DOHH2 (cell line): ENCODE measurements at regions not wholly inside any gene's neighbourhood (a gene's known extent, or its start where the extent isn't known, plus 50 kb on each side); places are given as distances from the start of the nearest gene placed in this dataset.

Experiments used
- H3F3A ChIP-seq: fragments of 200-600 bp; sonication (generic), shearing (Covaris generic); 2 replicates; pipeline ENCODE4 v1.6.0; 2016; ENCODE audit warnings: antibody characterized with exemption, mild to moderate bottlenecking; ENCODE audit not compliant: control insufficient read depth, insufficient read depth
- H3K27ac ChIP-seq: fragments of 200-600 bp; sonication (generic); 2 replicates; pipeline ENCODE4 v1.5.1; 2014; ENCODE audit warnings: low read depth, mild to moderate bottlenecking, low read length, moderate library complexity
- H3K27me3 ChIP-seq: fragments of 200-600 bp; sonication (generic); 2 replicates; pipeline ENCODE4 v1.6.1; 2014; ENCODE audit warnings: mild to moderate bottlenecking, low read length, mixed read lengths; ENCODE audit not compliant: control insufficient read depth
- H3K36me3 ChIP-seq: fragments of 200-600 bp; sonication (generic); 2 replicates; pipeline ENCODE4 v1.6.1; 2014; ENCODE audit warnings: mild to moderate bottlenecking, low read length, moderate library complexity, mixed read lengths; ENCODE audit not compliant: control insufficient read depth
- H3K4me1 ChIP-seq: fragments of 200-600 bp; sonication (generic); 2 replicates; pipeline ENCODE4 v1.6.1; 2014; ENCODE audit warnings: mild to moderate bottlenecking, low read length, mixed read lengths; ENCODE audit not compliant: control insufficient read depth
- H3K4me2 ChIP-seq: fragments of 200-600 bp; sonication (generic); 2 replicates; pipeline ENCODE4 v1.6.0; 2014; ENCODE audit warnings: mild to moderate bottlenecking, low read length, moderate library complexity
- H3K4me3 ChIP-seq: fragments of 200-600 bp; sonication (generic); 2 replicates; pipeline ENCODE4 v1.5.1; 2014; ENCODE audit warnings: mild to moderate bottlenecking, low read length, mixed read lengths
- H3K79me2 ChIP-seq: fragments of 200-600 bp; sonication (generic); 2 replicates; pipeline ENCODE4 v1.6.1; 2014; ENCODE audit warnings: mild to moderate bottlenecking, low read length, mixed read lengths; ENCODE audit not compliant: control insufficient read depth
- H3K9me2 ChIP-seq: fragments of 200-600 bp; sonication (generic); replicated peaks from 2 replicates; pipeline ENCODE4 v1.6.1; 2014; ENCODE audit warnings: mild to moderate bottlenecking, low read length, mixed read lengths; ENCODE audit not compliant: control insufficient read depth
- H3K9me3 ChIP-seq: fragments of 200-600 bp; sonication (generic); 2 replicates; pipeline ENCODE4 v1.6.1; 2014; ENCODE audit warnings: antibody characterized with exemption, low read length, mixed read lengths; ENCODE audit not compliant: control insufficient read depth, insufficient read depth
- H4K20me1 ChIP-seq: fragments of 200-600 bp; sonication (generic); 2 replicates; pipeline ENCODE4 v1.6.0; 2014; ENCODE audit warnings: low read depth, mild to moderate bottlenecking, antibody characterized with exemption, low read length, moderate library complexity; ENCODE audit not compliant: control insufficient read depth, insufficient read depth
- EZH2phosphoT487 ChIP-seq: fragments of 200-600 bp; sonication (generic); IDR thresholded peaks from 2 replicates; pipeline ENCODE4 v1.6.1; 2017; ENCODE audit warnings: borderline replicate concordance, mild to moderate bottlenecking, antibody characterized with exemption, low read length, moderate library complexity, mixed read lengths
- TF ChIP-seq, protein P1 (sequence below): fragments of 200-600 bp; sonication (generic); IDR thresholded peaks from one replicate; pipeline ENCODE4 v1.5.1; 2014; ENCODE audit warnings: antibody characterized with exemption, mild to moderate bottlenecking, low read depth, low read length; ENCODE audit not compliant: poor library complexity, severe bottlenecking

DNA sequence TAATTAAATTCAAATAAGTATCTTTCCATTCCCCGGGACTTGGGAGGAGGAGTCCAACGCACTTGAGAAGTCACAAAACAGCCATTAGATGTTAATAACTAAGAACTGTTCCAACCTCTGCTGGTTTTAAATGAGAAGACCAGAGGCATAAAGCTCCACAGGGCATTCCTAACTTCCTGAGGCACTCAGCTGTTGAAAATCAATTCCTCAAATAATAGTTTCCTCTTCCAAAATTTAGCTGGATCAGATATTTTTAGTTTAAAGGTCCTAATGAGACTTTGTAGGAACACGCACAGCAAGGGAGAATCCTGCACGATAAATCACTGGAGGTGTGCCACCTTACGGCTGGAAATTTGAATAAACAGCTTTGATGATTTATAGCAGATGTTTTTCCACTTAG is 504.3 kb upstream of the ZFP42 start:
- Histone ChIP-seq H3K4me3 (no peak overlapping the region), H3K9me2 (no peaks in the 10 kb centered on the region), H3K27ac (no peak overlapping the region), H3F3A (no peaks in the 10 kb centered on the region), H3K9me3 (no peaks in the 10 kb centered on the region), H3K4me2 (no peak overlapping the region), H3K27me3 (no peaks in the 10 kb centered on the region), H3K4me1 (no peaks in the 10 kb centered on the region), H3K79me2 (no peaks in the 10 kb centered on the region), H4K20me1 (no peaks in the 10 kb centered on the region), H3K36me3 (no peaks in the 10 kb centered on the region)
- TF ChIP-seq, protein P1, sequence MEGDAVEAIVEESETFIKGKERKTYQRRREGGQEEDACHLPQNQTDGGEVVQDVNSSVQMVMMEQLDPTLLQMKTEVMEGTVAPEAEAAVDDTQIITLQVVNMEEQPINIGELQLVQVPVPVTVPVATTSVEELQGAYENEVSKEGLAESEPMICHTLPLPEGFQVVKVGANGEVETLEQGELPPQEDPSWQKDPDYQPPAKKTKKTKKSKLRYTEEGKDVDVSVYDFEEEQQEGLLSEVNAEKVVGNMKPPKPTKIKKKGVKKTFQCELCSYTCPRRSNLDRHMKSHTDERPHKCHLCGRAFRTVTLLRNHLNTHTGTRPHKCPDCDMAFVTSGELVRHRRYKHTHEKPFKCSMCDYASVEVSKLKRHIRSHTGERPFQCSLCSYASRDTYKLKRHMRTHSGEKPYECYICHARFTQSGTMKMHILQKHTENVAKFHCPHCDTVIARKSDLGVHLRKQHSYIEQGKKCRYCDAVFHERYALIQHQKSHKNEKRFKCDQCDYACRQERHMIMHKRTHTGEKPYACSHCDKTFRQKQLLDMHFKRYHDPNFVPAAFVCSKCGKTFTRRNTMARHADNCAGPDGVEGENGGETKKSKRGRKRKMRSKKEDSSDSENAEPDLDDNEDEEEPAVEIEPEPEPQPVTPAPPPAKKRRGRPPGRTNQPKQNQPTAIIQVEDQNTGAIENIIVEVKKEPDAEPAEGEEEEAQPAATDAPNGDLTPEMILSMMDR, result no peak
- no peak for TF ChIP-seq EZH2phosphoT487

- Histone ChIP-seq H3K36me3 (no peaks in the 10 kb centered on the region), H3K9me2 (no peaks in the 10 kb centered on the region), H3K4me3 (no peak overlapping the region), H3K9me3 (no peaks in the 10 kb centered on the region), H3F3A (no peaks in the 10 kb centered on the region), H3K4me1 (no peaks in the 10 kb centered on the region), H3K79me2 (no peaks in the 10 kb centered on the region), H3K27ac (no peak overlapping the region), H3K4me2 (no peak overlapping the region), H4K20me1 (no peaks in the 10 kb centered on the region), H3K27me3 (no peaks in the 10 kb centered on the region)
- TF ChIP-seq, protein P1, result no peak
- no peak for TF ChIP-seq EZH2phosphoT487
Observed at GRCh38 chr4:187491959-187492358, 503.6 kb upstream of the ZFP42 start.

DNA sequence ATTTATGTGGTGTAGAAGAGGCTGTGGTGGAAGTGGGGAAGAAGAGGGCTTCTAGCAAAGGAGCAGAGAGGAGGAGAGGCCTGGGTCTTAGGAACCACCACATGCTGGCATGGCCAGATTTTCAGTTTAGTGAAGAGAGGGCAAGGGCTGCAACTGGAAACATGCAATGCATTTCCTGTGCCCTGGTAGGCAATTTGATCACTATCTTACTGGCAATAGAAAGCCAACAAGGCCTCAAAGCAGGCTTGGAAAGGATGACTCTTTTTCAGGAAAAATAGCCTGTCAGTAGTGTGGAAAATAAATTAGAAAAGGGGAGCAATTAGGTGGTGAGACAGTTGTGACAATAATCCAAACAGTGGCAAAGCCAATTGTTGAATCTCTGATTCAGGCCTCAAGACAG is 501.9 kb upstream of the ZFP42 start:
- Histone ChIP-seq H3K79me2 (no peaks in the 10 kb centered on the region), H3K4me2 (no peak overlapping the region), H4K20me1 (no peaks in the 10 kb centered on the region), H3K27me3 (no peaks in the 10 kb centered on the region), H3F3A (no peaks in the 10 kb centered on the region), H3K4me1 (no peaks in the 10 kb centered on the region), H3K9me3 (no peaks in the 10 kb centered on the region), H3K9me2 (no peaks in the 10 kb centered on the region), H3K36me3 (no peaks in the 10 kb centered on the region), H3K27ac (no peak overlapping the region), H3K4me3 (no peak overlapping the region)
- TF ChIP-seq EZH2phosphoT487, result no peak
- TF ChIP-seq, protein P1, result no peak

- no peaks in the 10 kb centered on the region for H3F3A ChIP-seq
- no peaks in the 10 kb centered on the region for H3K27me3 ChIP-seq
- H3K36me3 ChIP-seq, result no peaks in the 10 kb centered on the region
- H3K79me2 ChIP-seq, result no peaks in the 10 kb centered on the region
- TF ChIP-seq, protein P1, result no peak
- no peak for TF ChIP-seq EZH2phosphoT487
- no peaks in the 10 kb centered on the region for H4K20me1 ChIP-seq
- H3K27ac ChIP-seq, result no peak overlapping the region
- H3K4me2 ChIP-seq, result no peak overlapping the region
- no peaks in the 10 kb centered on the region for H3K9me2 ChIP-seq
- H3K4me3 ChIP-seq, result no peak overlapping the region
- no peaks in the 10 kb centered on the region for H3K4me1 ChIP-seq
- H3K9me3 ChIP-seq, result no peaks in the 10 kb centered on the region
Observed at GRCh38 chr4:187499956-187500355, 495.6 kb upstream of the ZFP42 start.
